ENCODE measurements at regions not wholly inside any gene's neighbourhood (a gene's known extent, or its start where the extent isn't known, plus 50 kb on each side); places are given as distances from the start of the nearest gene placed in this dataset.
"Not testable (repeated sequence)": the region's sequence is repeated elsewhere in the genome, so short reads cannot be mapped to it uniquely, and the experiment has no call there.

DNA sequence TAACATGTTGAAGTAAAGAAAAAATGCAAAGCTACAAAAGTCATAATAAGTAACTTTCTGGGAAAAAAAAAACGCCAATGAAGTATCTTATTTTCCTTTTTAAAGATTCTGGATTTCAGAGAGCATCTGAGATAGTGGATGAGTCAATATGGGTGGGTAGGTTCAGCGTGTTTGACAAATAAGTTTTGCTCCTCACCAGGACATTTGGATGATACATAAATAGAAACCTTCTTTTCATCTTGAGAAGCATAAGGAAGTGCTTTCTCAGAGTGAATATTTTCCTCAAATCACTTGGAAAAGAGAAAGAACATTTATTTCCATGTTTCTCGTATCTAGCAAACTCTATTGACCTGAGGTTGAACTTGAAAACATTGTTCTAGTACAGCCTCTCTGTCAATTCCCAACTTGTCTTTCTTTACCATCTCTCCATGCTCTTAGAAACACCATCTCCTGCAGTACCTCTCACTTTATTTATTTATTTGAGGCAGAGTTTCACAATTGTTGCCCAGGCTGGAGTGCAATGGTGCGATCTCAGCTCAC lies 463.2 kb downstream of the KLF5 start:
- TF ChIP-seq, protein P1, sequence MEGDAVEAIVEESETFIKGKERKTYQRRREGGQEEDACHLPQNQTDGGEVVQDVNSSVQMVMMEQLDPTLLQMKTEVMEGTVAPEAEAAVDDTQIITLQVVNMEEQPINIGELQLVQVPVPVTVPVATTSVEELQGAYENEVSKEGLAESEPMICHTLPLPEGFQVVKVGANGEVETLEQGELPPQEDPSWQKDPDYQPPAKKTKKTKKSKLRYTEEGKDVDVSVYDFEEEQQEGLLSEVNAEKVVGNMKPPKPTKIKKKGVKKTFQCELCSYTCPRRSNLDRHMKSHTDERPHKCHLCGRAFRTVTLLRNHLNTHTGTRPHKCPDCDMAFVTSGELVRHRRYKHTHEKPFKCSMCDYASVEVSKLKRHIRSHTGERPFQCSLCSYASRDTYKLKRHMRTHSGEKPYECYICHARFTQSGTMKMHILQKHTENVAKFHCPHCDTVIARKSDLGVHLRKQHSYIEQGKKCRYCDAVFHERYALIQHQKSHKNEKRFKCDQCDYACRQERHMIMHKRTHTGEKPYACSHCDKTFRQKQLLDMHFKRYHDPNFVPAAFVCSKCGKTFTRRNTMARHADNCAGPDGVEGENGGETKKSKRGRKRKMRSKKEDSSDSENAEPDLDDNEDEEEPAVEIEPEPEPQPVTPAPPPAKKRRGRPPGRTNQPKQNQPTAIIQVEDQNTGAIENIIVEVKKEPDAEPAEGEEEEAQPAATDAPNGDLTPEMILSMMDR (IDR thresholded peaks at IDR 0.05; ENCODE audit: low read length, missing control alignments): no peak
- no peak overlapping the region for H3K4me3 ChIP-seq (replicated peaks; ENCODE audit: low read depth, low read length)
- no peak for DNase-seq (ENCODE audit: low read depth)

DNA sequence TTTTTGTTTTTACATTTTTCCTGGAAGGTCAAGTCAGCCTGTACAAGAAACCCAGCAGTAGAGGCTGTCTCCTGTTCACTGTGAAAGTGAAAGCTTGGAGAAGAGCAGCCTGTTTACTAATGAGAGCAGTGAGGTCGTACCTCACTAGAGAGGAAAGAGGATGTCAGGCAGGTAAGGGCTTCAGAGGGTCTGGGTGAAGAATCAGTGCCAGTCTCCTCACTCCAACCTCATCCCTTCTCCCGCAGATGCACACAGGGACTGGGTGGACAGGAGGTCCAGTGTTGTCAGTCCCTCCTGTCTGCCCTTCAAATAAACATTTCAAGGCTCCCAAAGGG lies 462.5 kb downstream of the KLF5 start:
- TF ChIP-seq, protein P1 (IDR thresholded peaks at IDR 0.05; ENCODE audit: low read length, missing control alignments): no peak
- no peak for DNase-seq (ENCODE audit: low read depth)
- H3K4me3 ChIP-seq (replicated peaks; ENCODE audit: low read depth, low read length): no peak overlapping the region

DNA sequence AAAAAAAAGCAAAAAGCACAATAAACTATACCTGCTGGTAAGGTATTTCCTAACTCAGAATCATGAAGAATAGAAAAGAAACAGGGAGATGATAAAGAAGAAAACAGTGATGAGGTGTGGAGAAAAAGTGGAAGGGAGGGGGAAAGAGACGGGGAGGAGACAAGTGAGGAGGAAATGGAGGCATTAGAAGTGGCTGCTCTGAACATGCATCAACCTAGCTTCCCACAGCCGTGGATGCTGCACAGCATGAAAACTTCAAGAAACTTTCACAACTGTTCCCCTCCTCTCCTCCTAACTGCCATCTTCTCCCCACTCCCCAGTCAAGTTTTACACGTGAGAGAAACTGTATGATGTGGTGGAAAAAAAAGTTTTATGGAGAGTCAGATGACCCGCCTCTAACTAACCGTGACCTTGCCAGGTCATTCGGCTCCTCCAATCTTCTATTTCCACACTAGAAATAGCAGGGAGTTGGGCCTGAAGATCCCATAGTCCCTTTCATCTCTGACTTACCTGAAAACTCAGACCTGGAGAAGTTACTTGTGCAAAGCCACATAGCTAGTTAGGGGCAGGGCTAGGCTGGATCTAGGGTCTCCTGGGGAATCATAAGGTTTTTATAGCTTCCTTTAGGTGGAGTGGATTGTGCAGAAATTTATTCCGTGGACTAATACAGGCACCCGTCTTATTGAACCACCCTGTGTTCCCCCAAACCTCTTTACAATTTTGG lies 461.9 kb downstream of the KLF5 start:
- DNase-seq (ENCODE audit: low read depth): no peak
- no peak overlapping the region for H3K4me3 ChIP-seq (replicated peaks; ENCODE audit: low read depth, low read length)
- TF ChIP-seq, protein P1 (IDR thresholded peaks at IDR 0.05; ENCODE audit: low read length, missing control alignments): no peak

DNA sequence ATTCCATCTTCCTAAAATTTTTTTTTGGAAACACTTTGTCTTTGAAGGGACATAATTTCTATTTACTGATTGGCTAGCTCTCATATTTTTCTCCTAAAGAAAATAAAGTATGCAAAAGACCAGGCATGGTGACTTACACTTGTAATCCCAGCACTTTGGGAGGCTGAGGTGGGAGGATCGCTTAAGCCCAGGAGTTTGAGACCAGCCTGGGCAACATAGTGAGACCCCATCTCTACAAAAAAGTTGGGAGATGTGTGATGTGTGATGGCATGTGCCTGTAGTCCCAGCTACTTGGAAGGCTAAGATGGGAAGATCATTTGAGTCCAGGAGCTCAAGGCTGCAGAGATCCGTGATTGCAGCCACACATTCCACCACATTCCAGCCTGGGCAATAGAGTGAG lies 461.3 kb downstream of the KLF5 start:
- not testable (repeated sequence) for DNase-seq (ENCODE audit: low read depth)

DNA sequence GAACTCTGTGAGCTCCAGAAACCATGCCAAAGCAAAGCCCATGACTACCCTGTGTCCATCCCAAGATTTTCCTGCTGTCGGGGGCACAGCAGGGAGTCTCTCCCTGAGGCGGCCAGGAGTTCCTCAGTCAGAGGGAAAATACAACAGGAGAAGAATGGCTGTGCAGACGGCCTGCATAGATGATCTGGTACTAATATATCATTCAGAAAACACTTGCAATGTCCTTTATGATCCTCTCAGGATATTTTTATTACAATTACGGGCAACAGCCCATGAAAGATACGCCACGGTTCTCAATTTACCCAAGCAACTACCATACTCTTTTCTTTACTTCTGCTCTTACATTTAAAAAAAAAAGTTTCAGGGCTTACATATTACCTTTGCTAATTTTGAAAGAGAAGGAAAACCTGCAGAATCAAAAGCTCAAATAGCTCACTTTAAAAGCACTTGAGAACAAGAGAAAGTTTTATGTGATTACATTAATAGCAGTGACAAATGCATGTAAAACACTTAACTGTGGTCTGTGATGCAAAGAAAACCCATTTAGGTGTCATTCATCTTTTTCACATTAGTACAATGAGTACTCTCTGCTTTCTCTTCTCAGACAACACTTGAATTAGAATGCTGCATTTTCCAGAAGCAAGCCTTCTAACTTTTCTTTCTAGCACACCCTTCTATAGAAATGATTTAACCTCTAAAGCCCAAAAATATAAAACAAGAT lies 460.8 kb downstream of the KLF5 start:
- no peak for DNase-seq (ENCODE audit: low read depth)
- TF ChIP-seq, protein P1 (IDR thresholded peaks at IDR 0.05; ENCODE audit: low read length, missing control alignments): no peak
- no peak overlapping the region for H3K4me3 ChIP-seq (replicated peaks; ENCODE audit: low read depth, low read length)

More for the DNA sequence above, 461.3 kb downstream of the KLF5 start:
- H3K4me3 ChIP-seq (replicated peaks; ENCODE audit: low read depth, low read length): not testable (repeated sequence)

DNA sequence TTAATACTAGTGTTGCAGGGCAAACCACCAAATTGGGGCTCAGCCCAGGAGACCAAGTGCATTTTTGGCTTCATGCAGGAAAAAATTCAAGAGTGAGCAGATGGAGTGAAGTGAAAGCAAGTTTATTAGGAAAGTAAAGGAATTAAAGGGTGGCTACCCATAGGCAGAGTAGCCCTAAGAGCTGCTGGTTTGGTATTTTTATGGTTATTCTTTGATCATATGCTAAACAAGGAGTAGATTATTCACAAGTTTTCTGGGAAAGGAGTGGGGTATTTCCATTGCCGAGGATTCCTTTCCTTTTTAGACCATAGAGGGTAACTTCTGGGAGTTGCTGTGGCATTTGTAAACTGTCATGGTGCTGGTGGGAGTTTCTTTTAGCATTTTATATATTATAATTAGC lies 459.0 kb downstream of the KLF5 start:
- no peak for DNase-seq (ENCODE audit: low read depth)
- H3K4me3 ChIP-seq (replicated peaks; ENCODE audit: low read depth, low read length): no peak overlapping the region
- TF ChIP-seq, protein P1 (IDR thresholded peaks at IDR 0.05; ENCODE audit: low read length, missing control alignments): no peak

DNA sequence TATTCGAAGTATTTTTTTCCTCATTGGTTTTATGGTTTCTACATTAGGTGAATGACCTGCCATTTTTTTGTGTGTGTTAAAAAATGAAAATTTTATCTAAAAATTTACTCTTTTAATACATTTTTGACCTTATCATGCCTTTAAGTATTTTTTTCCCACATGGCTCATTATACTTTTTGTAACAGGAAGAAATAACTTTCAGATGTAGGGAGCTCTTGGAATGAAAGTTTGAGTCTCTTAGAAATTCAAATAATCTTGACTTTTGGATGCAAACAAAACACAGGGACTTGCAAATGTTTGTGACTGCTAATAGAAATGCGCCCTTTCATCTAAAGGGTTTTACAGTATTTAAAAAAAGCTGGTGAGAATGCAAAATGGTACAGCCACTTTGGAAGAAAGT lies 457.9 kb downstream of the KLF5 start:
- H3K4me3 ChIP-seq (replicated peaks; ENCODE audit: low read depth, low read length): no peak overlapping the region
- TF ChIP-seq, protein P1 (IDR thresholded peaks at IDR 0.05; ENCODE audit: low read length, missing control alignments): no peak
- no peak for DNase-seq (ENCODE audit: low read depth)

Data from fibroblast of pulmonary artery (primary cell).